Neural crest cell (in vitro differentiated cells): ENCODE measurements at regions not wholly inside any gene's neighbourhood (a gene's known extent, or its start where the extent isn't known, plus 50 kb on each side); places are given as distances from the start of the nearest gene placed in this dataset.

ENCODE experiments used
- DNase-seq: peaks from one replicate; pipeline ENCODE4 v3.0.0; 2021; ENCODE audit warnings: low read depth, mixed read lengths, low spot score
- H3K27ac Mint-ChIP-seq: one replicate; pipeline ENCODE4 v1.8.0; 2021; ENCODE audit warnings: mild to moderate bottlenecking, mixed read lengths; ENCODE audit not compliant: unreplicated experiment
- H3K27me3 Mint-ChIP-seq: 2 replicates; pipeline ENCODE4 v1.8.0; 2021; ENCODE audit warnings: low read depth, mild to moderate bottlenecking, mixed read lengths
- H3K36me3 Mint-ChIP-seq: 2 replicates; pipeline ENCODE4 v1.8.0; 2021; ENCODE audit warnings: low read depth, mild to moderate bottlenecking, mixed read lengths
- H3K4me1 Mint-ChIP-seq: 2 replicates; pipeline ENCODE4 v1.8.0; 2021; ENCODE audit warnings: mixed read lengths
- H3K4me3 Mint-ChIP-seq: one replicate; pipeline ENCODE4 v1.8.0; 2021; ENCODE audit warnings: mild to moderate bottlenecking, mixed read lengths
- H3K9me3 Mint-ChIP-seq: 2 replicates; pipeline ENCODE4 v1.8.0; 2021; ENCODE audit warnings: mixed read lengths
- TF ChIP-seq, protein P1 (sequence below): fragments of 200-600 bp; sonication (generic); conservative IDR thresholded peaks from 2 replicates; pipeline ENCODE4 v1.5.0; 2021; ENCODE audit warnings: antibody characterized with exemption, mild to moderate bottlenecking

- Mint-ChIP-seq H3K27ac (no peak overlapping the region), H3K27me3 (no peaks in the 10 kb centered on the region), H3K9me3 (peaks cover 5% of the 10 kb centered on the region), H3K4me1 (peaks cover 4% of the 10 kb centered on the region), H3K36me3 (peaks cover 2% of the 10 kb centered on the region), H3K4me3 (no peak overlapping the region)
- TF ChIP-seq, protein P1, sequence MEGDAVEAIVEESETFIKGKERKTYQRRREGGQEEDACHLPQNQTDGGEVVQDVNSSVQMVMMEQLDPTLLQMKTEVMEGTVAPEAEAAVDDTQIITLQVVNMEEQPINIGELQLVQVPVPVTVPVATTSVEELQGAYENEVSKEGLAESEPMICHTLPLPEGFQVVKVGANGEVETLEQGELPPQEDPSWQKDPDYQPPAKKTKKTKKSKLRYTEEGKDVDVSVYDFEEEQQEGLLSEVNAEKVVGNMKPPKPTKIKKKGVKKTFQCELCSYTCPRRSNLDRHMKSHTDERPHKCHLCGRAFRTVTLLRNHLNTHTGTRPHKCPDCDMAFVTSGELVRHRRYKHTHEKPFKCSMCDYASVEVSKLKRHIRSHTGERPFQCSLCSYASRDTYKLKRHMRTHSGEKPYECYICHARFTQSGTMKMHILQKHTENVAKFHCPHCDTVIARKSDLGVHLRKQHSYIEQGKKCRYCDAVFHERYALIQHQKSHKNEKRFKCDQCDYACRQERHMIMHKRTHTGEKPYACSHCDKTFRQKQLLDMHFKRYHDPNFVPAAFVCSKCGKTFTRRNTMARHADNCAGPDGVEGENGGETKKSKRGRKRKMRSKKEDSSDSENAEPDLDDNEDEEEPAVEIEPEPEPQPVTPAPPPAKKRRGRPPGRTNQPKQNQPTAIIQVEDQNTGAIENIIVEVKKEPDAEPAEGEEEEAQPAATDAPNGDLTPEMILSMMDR, result no peak
- DNase-seq, result no peak
Measured at GRCh38 chr6:67897998-67898607, 737.0 kb upstream of the ADGRB3 start.

DNA sequence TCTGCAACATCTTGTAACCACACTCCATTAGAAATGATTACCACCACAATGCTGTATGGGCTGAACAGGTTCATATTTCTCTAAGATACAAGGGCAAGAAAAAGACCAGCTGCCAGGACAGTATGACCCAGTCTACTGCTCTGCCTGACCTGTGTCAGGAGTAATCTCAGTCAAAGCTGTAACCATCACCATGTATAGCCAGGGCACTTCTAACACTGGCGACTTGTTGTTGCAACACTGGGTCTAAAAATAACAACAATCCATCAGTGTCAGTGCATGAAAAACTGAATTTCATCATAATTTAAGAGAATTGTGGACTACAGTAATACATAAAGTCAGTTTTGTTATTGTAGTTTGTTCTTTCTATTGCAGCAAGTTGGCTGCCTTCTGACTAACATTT, 738.6 kb upstream of the ADGRB3 start:
- no peak for DNase-seq
- peaks cover 4% of the 10 kb centered on the region for H3K4me1 Mint-ChIP-seq
- no peaks in the 10 kb centered on the region for H3K36me3 Mint-ChIP-seq
- TF ChIP-seq, protein P1, result no peak
- H3K27ac Mint-ChIP-seq, result no peak overlapping the region
- H3K4me3 Mint-ChIP-seq, result no peak overlapping the region
- H3K9me3 Mint-ChIP-seq, result peaks cover 2% of the 10 kb centered on the region
- H3K27me3 Mint-ChIP-seq, result no peaks in the 10 kb centered on the region

DNA sequence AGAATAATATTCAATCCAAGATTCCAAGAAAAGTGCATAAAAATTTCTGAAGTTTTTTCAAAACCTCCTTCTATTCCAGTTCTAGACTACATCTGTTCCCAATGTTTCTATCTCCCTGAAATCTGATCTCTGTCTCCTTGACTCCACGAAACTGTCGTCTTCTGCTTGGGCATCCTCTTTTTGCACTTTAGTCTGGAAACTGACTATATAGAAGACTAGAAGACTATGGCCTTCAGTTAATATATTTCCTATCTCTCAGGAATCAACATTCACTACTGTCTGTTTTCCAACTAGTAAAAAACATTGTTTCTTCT, 745.4 kb upstream of the ADGRB3 start:
- Mint-ChIP-seq H3K4me1 (no peaks in the 10 kb centered on the region), H3K9me3 (peaks cover 7% of the 10 kb centered on the region), H3K27ac (no peak overlapping the region), H3K4me3 (no peak overlapping the region), H3K36me3 (peaks cover 3% of the 10 kb centered on the region), H3K27me3 (no peaks in the 10 kb centered on the region)
- no peak for DNase-seq
- TF ChIP-seq, protein P1, result no peak

- Mint-ChIP-seq H3K4me3 (no peak overlapping the region), H3K27me3 (no peaks in the 10 kb centered on the region), H3K27ac (no peak overlapping the region), H3K4me1 (no peaks in the 10 kb centered on the region), H3K9me3 (peaks cover 7% of the 10 kb centered on the region), H3K36me3 (peaks cover 3% of the 10 kb centered on the region)
- no peak for DNase-seq
- TF ChIP-seq, protein P1, result no peak
Measured at GRCh38 chr6:67888886-67889681, 746.0 kb upstream of the ADGRB3 start.

DNA sequence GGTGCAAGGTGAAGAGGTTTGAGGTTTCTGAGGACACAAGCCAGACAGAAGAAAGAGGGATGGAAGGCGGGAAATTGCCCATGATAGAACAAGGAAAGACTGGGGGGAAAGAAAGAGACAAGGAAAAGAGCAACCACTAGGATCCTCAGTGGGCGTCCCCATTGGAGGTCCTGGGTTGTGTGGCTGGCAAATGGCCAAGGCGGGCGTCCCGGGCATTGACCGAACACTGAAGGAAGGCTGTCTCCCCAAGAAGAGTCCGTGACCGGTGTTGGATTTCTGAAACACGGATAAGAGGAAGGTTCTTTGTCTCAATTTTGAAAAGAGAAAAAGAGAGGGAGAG, 746.6 kb upstream of the ADGRB3 start:
- Mint-ChIP-seq H3K4me1 (no peaks in the 10 kb centered on the region), H3K27me3 (no peaks in the 10 kb centered on the region), H3K36me3 (peaks cover 3% of the 10 kb centered on the region), H3K27ac (peak overlapping the region; percentile 0), H3K9me3 (peaks cover 7% of the 10 kb centered on the region), H3K4me3 (no peak overlapping the region)
- TF ChIP-seq, protein P1, result no peak
- DNase-seq, result no peak
